ENCODE measurements at regions not wholly inside any gene's neighbourhood (a gene's known extent, or its start where the extent isn't known, plus 50 kb on each side); places are given as distances from the start of the nearest gene placed in this dataset.

DNA sequence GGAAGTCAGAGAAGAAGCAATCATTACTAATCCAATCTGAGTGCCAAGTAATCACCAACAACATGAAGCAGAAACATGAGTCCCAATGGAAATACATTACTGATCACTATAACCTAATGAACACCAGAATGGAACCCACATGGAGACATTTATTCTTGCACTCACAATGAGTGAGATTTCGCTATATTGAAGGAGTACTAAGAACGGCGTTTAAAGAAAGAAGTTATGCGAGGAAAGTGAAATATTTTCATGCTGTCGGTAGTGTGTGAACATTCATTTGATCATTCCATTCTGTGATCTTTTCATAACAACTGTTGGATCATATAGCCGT lies 181.1 kb downstream of the IRS1 start:
- DNase-seq (ENCODE audit: low read depth), result no peak
- TF ChIP-seq, protein P1, sequence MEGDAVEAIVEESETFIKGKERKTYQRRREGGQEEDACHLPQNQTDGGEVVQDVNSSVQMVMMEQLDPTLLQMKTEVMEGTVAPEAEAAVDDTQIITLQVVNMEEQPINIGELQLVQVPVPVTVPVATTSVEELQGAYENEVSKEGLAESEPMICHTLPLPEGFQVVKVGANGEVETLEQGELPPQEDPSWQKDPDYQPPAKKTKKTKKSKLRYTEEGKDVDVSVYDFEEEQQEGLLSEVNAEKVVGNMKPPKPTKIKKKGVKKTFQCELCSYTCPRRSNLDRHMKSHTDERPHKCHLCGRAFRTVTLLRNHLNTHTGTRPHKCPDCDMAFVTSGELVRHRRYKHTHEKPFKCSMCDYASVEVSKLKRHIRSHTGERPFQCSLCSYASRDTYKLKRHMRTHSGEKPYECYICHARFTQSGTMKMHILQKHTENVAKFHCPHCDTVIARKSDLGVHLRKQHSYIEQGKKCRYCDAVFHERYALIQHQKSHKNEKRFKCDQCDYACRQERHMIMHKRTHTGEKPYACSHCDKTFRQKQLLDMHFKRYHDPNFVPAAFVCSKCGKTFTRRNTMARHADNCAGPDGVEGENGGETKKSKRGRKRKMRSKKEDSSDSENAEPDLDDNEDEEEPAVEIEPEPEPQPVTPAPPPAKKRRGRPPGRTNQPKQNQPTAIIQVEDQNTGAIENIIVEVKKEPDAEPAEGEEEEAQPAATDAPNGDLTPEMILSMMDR (IDR thresholded peaks at IDR 0.05; ENCODE audit: control insufficient read depth, extremely low read depth, insufficient read depth), result no peak
- H3K4me3 ChIP-seq (ENCODE audit: low read depth, low read length), result no peak overlapping the region

DNA sequence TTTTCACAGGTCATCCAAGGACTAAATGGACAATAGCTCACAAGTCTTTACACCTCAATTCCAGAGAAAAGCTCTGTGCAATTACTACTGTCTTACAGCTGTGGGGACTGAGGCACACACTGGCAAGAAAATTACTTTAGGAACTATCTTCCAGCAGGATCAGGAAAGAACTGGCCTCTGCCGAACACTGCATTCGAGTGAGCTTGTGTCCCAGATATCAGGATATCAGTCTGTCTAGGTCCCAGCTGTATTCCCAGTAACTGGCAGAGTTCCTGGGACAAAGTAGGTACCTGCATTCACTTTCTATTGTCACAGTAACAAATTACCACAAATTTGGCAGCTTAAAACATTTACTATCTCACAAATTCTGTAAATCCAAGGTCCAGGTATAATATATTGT lies 183.7 kb downstream of the IRS1 start:
- H3K4me3 ChIP-seq (ENCODE audit: low read depth, low read length), result no peak overlapping the region
- TF ChIP-seq, protein P1 (IDR thresholded peaks at IDR 0.05; ENCODE audit: control insufficient read depth, extremely low read depth, insufficient read depth), result no peak
- no peak for DNase-seq (ENCODE audit: low read depth)

DNA sequence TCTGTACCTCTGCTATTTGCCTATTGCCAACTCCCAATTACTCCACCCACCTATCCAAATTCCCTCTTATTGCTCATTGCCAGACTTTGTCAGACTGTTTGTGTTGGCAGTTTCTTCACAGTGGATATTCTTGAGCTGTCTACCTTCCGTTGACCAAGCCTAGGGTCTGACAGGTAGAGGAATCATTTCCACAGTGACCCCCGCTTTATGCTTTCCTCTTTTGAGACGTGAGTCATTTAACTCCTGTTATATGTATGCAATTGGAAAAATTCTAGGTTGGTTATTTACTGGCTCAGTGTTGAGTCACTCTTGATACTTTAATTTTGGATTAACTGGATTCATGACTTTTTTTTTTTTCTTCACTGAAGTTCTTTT lies 187.7 kb downstream of the IRS1 start:
- TF ChIP-seq, protein P1 (IDR thresholded peaks at IDR 0.05; ENCODE audit: control insufficient read depth, extremely low read depth, insufficient read depth), result no peak
- no peak for DNase-seq (ENCODE audit: low read depth)
- no peak overlapping the region for H3K4me3 ChIP-seq (ENCODE audit: low read depth, low read length)

DNA sequence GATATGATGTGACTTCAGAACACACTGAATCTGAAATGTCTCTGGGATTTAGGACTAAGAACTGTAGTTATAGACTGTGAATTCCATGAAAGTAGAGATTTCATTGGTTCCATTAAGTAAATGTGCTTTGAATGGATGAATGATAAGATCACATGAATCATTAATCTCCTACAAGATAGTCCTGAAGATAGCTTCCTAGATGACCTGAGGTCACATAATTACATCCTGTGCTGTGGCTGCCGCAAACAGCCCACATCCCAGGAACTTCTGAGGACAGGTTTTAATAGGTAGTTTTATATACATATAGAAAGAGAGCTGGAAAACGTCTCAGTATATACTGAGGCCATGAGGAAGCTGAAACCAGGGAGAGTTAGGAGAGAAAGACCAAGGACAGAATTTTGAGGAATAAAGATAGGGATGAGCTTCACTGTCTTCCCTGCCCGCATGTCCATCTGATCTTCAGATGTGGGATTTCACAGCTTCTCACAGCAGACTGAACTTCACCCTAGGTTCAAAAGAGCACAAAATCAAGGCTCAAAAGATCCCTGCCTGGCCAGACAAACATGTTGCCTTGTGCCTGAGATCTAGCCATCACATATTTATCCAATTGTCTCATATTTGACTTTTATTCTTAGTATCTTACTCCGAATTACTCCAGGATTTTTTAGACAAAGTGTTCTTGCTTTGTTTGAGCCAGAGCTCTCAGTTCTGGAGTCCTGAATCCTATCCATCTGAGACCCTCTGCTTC lies 188.2 kb downstream of the IRS1 start:
- DNase-seq (ENCODE audit: low read depth), result no peak
- H3K4me3 ChIP-seq (ENCODE audit: low read depth, low read length), result no peak overlapping the region
- TF ChIP-seq, protein P1 (IDR thresholded peaks at IDR 0.05; ENCODE audit: control insufficient read depth, extremely low read depth, insufficient read depth), result no peak

DNA sequence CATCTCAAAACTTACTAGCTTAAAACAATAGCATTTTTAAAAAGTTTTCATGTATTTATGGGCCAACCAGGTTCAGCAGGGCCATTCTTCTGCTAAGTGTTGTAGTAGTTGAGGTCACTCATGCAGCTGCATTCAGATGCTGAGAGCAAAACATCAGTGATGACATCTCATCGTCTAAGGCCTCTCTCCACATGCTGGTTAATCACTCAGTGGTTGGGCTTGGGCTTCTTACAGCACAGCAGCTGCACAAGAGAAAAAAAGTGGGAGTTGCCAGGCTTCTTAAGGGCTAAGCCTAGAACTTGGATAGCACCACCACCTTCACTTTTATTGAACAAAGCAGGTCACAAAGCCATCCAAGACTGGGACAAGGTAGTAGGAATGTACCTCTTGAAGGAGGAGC lies 190.3 kb downstream of the IRS1 start:
- no peak for DNase-seq (ENCODE audit: low read depth)
- no peak overlapping the region for H3K4me3 ChIP-seq (ENCODE audit: low read depth, low read length)
- TF ChIP-seq, protein P1 (IDR thresholded peaks at IDR 0.05; ENCODE audit: control insufficient read depth, extremely low read depth, insufficient read depth), result no peak

DNA sequence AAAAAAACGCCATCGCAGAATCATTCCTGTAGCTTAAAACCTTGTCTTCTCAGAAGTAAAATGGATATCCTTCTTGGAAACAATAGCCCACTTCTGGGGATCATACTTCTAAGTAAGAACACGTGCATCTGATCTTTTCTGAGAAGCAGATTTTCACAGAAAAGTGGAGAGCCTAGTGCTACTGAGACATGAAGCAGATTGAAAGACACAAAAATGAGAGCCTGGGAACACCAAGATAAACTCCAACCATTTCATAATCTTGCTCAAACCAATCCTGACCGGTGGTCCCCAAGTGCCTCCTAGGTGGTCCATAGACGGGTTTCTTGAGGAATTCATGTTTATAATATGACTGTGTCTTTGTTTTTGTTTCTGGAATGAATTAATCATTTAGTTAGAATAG lies 191.2 kb downstream of the IRS1 start:
- no peak for DNase-seq (ENCODE audit: low read depth)
- TF ChIP-seq, protein P1 (IDR thresholded peaks at IDR 0.05; ENCODE audit: control insufficient read depth, extremely low read depth, insufficient read depth), result no peak
- no peak overlapping the region for H3K4me3 ChIP-seq (ENCODE audit: low read depth, low read length)

DNA sequence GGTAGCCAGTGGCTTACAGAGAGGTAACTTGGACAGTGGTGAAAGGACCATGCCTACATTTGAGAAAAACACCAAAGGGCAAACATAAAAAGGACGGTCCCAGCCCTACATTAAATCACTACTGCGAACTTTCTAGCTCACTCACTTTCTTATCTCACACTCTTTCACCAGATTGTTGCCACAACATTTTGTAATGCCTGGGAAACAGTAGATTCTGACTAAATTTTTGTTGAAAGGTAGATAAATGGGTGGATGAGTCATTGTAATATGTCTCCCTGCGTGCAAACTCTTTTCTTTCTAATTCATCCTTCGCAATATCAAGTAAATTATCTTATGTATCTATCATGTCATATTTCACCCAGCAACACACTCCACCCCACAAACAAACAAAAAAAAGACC lies 192.2 kb downstream of the IRS1 start:
- no peak overlapping the region for H3K4me3 ChIP-seq (ENCODE audit: low read depth, low read length)
- TF ChIP-seq, protein P1 (IDR thresholded peaks at IDR 0.05; ENCODE audit: control insufficient read depth, extremely low read depth, insufficient read depth), result no peak

More for the DNA sequence above, 192.2 kb downstream of the IRS1 start:
- DNase-seq (ENCODE audit: low read depth), result no peak

Measured in LNCaP clone FGC (cell line).